HG02610 (cell line): ENCODE measurements at regions not wholly inside any gene's neighbourhood (a gene's known extent, or its start where the extent isn't known, plus 50 kb on each side); places are given as distances from the start of the nearest gene placed in this dataset.

Experiments used
- ATAC-seq: cut with Tn5 transposase; IDR thresholded peaks from one replicate; pipeline ENCODE4 v1.9.1; 2021; ENCODE audit warnings: mild to moderate bottlenecking, moderate library complexity; ENCODE audit not compliant: unreplicated experiment

GRCh38 chr3:87354398-87354797 lies 78.0 kb upstream of the POU1F1 start:
- no peak for ATAC-seq

GRCh38 chr3:87351937-87352336 lies 75.6 kb upstream of the POU1F1 start:
- ATAC-seq: no peak

- ATAC-seq: peak; percentile 98
Observed at GRCh38 chr3:87350367-87351199, 74.2 kb upstream of the POU1F1 start.

GRCh38 chr3:87349833-87350232 lies 73.4 kb upstream of the POU1F1 start:
- ATAC-seq: no peak

- no peak for ATAC-seq
Observed at GRCh38 chr3:87336761-87337160, 60.4 kb upstream of the POU1F1 start.

- no peak for ATAC-seq
Observed at GRCh38 chr3:87335931-87336330, 59.5 kb upstream of the POU1F1 start.

GRCh38 chr3:87333393-87333892 lies 57.1 kb upstream of the POU1F1 start:
- ATAC-seq: peak; percentile 82

GRCh38 chr3:87332789-87333188 lies 56.4 kb upstream of the POU1F1 start:
- ATAC-seq: no peak

GRCh38 chr3:87329065-87329464 lies 52.7 kb upstream of the POU1F1 start:
- no peak for ATAC-seq
